Upper lobe of left lung (tissue), 4 donors: ENCODE measurements at regions not wholly inside any gene's neighbourhood (a gene's known extent, or its start where the extent isn't known, plus 50 kb on each side); places are given as distances from the start of the nearest gene placed in this dataset.

Source experiments
- POLR2AphosphoS5 ChIP-seq, 2 donors: sonication (generic); formaldehyde crosslinking; IDR thresholded peaks; one replicate each; pipeline ENCODE4 v1.5.1; 2017; ENCODE audit warnings: antibody characterized with exemption in 2 of 2
- TF ChIP-seq, protein P1 (sequence below), 6 experiments: fragments of 450-650 bp in 4 of 6; fragments of 200-600 bp in 2 of 6; sonication (generic) in 2 of 6; IDR thresholded peaks; one replicate each; pipeline ENCODE4 v1.5.1; 2016 to 2019; ENCODE audit warnings: antibody characterized with exemption in 6 of 6

GRCh38 chr2:62287282-62287681 lies 91.4 kb downstream of the B3GNT2 start:
- TF ChIP-seq, protein P1, sequence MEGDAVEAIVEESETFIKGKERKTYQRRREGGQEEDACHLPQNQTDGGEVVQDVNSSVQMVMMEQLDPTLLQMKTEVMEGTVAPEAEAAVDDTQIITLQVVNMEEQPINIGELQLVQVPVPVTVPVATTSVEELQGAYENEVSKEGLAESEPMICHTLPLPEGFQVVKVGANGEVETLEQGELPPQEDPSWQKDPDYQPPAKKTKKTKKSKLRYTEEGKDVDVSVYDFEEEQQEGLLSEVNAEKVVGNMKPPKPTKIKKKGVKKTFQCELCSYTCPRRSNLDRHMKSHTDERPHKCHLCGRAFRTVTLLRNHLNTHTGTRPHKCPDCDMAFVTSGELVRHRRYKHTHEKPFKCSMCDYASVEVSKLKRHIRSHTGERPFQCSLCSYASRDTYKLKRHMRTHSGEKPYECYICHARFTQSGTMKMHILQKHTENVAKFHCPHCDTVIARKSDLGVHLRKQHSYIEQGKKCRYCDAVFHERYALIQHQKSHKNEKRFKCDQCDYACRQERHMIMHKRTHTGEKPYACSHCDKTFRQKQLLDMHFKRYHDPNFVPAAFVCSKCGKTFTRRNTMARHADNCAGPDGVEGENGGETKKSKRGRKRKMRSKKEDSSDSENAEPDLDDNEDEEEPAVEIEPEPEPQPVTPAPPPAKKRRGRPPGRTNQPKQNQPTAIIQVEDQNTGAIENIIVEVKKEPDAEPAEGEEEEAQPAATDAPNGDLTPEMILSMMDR (IDR thresholded peaks at IDR 0.05) = no peak
- TF ChIP-seq POLR2AphosphoS5 (IDR thresholded peaks at IDR 0.05) = no peak
